Eye (tissue), 1 donor: ENCODE measurements at regions not wholly inside any gene's neighbourhood (a gene's known extent, or its start where the extent isn't known, plus 50 kb on each side); places are given as distances from the start of the nearest gene placed in this dataset.
"Not testable (repeated sequence)": the region's sequence is repeated elsewhere in the genome, so short reads cannot be mapped to it uniquely, and the experiment has no call there.

Experiments used
- DNase-seq: peaks from one replicate; pipeline ENCODE4 v3.0.0-alpha.2; 2015

DNA sequence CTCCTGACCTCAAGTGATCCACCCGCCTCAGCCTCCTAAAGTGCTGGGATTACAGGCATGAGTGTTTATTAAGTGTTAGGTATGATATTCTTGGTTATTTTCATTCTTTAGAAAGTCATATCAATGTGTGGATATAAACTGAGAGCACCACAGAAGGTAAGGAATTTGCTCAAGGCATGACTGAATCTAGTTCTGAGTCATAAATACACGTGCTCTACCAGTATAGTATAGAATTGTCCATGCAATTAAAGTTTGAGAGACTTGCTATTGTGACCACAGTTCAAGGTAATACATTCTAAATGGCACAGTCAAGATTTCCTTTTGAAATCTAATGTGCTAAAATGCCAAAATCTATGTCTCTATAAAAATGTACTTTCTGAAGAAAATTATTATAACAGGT, 401.1 kb upstream of the CHRM3 start:
- DNase-seq: no peak

GRCh38 chr1:238982736-238983135, 403.6 kb upstream of the CHRM3 start:
- no peak for DNase-seq

GRCh38 chr1:238981317-238981933, 404.9 kb upstream of the CHRM3 start:
- DNase-seq: no peak

GRCh38 chr1:238980053-238980452, 406.3 kb upstream of the CHRM3 start:
- no peak for DNase-seq

DNA sequence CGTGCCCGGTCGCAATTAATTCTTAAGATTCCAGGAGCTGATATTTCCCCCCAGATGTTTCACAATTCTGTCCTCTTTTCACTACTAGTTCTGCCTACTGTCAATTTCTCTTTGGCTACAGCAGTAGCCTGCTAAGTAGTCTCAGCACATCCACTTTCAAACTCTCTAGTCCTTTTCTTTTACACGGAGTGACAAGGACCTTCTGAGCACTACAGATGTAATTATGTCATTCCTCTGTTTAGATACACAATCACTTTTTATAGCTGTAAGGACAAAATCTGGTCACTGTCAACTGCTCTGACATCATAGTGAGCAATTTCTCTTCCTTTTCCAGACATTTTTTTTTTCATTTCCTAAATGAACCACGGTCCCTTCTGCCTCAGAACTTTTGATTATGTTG, 421.7 kb upstream of the CHRM3 start:
- no peak for DNase-seq

DNA sequence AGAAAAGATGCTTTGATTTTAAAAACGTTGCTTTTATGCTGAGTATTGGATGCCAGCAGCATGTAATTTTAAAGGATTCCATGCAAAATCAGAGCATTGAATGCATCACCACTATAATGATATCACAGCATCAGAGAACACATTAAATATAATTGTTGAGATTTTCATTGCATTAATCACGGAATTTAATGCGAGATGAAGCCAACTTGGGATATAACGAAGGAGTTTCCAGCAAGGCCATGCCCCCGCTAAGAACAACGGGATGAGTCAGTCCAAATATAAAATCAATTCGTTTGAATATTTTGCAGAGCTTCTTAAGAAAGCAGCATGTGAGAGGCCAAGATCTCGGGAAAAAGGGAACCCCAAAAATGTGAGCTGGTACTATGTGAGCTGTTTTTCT, 423.4 kb upstream of the CHRM3 start:
- DNase-seq: no peak

GRCh38 chr1:238961790-238962189, 424.6 kb upstream of the CHRM3 start:
- no peak for DNase-seq

GRCh38 chr1:238960071-238960470, 426.3 kb upstream of the CHRM3 start:
- peak; percentile 22 for DNase-seq

GRCh38 chr1:238955934-238956333, 430.4 kb upstream of the CHRM3 start:
- no peak for DNase-seq

DNA sequence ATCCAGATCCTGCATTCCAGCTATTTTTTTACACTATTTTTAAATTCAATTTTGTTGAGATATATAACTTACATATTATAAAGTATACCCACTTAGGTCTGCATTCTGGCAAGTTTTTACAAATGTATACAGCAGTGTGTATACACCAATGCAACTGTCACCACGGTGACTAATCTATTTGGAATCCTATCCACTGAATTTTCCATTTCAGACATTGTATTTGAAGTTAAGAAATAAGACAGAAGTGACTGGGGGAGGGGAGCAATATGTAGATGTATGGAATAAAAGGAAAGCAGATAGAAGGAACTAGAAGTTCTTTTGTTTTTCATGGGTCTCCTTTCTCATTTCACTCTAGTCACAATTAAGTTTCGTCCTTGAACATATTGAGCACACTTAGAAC, 431.5 kb upstream of the CHRM3 start:
- no peak for DNase-seq

DNA sequence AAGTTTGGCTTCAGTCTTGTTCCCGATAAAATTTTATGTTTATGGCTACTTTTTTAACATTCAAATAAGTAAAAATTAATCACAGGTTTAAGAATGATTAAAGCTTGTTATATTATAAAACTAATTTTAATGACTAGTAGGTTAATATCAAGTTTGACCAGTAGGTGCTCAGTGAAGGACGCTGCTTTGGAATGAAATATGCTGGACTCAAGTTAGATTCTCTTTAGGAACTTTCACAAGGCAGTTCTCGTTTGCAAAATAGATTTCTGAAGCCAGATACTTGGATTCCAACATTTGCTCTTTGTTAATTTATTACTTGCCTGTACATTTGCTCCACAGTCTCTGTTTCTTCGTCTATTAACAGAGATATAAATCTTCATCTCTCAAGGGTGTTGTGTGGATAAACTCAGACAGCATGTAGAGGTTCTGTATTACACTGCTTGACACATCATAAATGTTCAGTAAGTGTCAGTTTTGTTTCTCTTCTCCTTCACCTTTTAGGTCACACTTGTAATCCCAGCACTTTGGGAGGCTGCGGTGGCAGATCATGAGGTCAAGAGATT, 432.8 kb upstream of the CHRM3 start:
- no peak for DNase-seq

GRCh38 chr1:238951809-238952208, 434.6 kb upstream of the CHRM3 start:
- peak; percentile 72 for DNase-seq

- no peak for DNase-seq
These were observed 435.6 kb upstream of the CHRM3 start for GRCh38 chr1:238950784-238951183.

- no peak for DNase-seq
These were observed 436.4 kb upstream of the CHRM3 start for GRCh38 chr1:238950017-238950416.

DNA sequence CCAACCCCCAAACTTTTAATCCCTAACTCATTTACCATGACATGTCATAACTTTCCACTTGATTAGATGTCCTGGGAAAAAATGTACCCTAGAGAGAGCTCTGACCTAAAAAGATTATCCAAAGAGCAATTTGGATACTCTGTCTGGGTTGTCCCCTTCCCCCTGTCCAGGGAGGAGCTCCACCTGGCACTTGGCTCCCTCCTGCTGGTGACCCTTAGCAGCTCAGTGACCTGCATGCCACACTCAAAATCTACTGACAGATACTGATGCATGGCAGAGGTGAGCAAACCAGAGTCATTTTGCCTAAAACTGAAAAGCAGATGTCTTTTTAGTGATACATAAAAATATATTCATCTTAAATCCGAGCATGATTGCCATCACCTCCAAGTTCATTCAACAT, 442.3 kb upstream of the CHRM3 start:
- DNase-seq: no peak

GRCh38 chr1:238927899-238928298, 458.5 kb upstream of the CHRM3 start:
- DNase-seq: no peak

DNA sequence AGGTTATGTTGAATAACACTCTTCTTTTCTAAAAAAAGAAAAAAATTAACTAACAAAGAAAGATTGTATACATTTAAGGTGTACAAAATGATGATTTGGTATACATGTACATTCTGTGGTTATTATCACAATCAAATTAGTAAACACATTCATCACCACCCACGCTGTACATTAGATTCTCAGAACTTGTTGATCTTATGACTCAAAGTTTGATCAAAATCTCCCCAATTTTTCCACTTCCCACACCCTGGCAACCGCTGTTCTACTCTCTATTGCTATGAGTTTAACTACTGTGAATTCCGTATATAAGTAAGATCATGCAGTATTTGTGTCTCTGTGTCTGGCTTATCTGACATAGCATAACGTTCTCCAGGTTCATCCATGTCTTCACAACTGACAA, 469.5 kb upstream of the CHRM3 start:
- DNase-seq: no peak

- no peak for DNase-seq
These were observed 472.0 kb upstream of the CHRM3 start for GRCh38 chr1:238914346-238914745.

GRCh38 chr1:238913210-238913609, 473.2 kb upstream of the CHRM3 start:
- no peak for DNase-seq

GRCh38 chr1:238912148-238912547, 474.2 kb upstream of the CHRM3 start:
- DNase-seq: no peak

DNA sequence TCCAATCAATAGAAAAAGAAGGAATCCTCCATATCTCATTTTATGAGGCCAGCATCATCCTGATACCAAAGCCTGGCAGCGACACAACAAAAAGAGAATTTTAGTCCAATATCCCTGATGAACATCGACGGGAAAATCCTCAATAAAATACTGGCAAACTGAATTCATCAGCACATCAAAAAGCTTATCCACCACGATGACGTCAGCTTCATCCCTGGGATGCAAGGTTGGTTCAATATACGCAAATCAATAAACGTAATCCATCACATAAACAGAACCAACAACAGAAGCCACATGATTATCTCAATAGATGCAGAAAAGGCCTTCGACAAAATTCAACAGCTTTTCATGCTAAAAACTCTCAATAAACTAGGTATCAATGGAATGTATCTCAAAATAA, 483.6 kb upstream of the CHRM3 start:
- not testable (repeated sequence) for DNase-seq

GRCh38 chr1:238900334-238900865, 486.0 kb upstream of the CHRM3 start:
- DNase-seq: no peak

- DNase-seq: no peak
These were observed 487.5 kb upstream of the CHRM3 start for GRCh38 chr1:238898856-238899255.

- no peak for DNase-seq
These were observed 490.5 kb upstream of the CHRM3 start for GRCh38 chr1:238895911-238896310.

- DNase-seq: no peak
These were observed 493.8 kb upstream of the CHRM3 start for GRCh38 chr1:238892612-238893011.
